ENCODE measurements at regions not wholly inside any gene's neighbourhood (a gene's known extent, or its start where the extent isn't known, plus 50 kb on each side); places are given as distances from the start of the nearest gene placed in this dataset.

GRCh38 chr7:94297397-94297838, 97.3 kb upstream of the COL1A2 start (continued):
- TF ChIP-seq TAF1 (IDR thresholded peaks at IDR 0.05; ENCODE audit: borderline replicate concordance, low read depth, low read length) (peak; percentile 42; the same call in 1 of the 2 replicates), JUND (IDR thresholded peaks at IDR 0.05) (peak; percentile 70), ELF1 (IDR thresholded peaks at IDR 0.05) (0 out of 2 replicates have a peak, but pooled peaks have one; percentile 56), GATA2 (CRISPR knock-in tag; IDR thresholded peaks at IDR 0.05) (no peak), RXRA (IDR thresholded peaks at IDR 0.05; ENCODE audit: borderline replicate concordance, low read depth) (peak; percentile 89), POLR2AphosphoS5 (IDR thresholded peaks at IDR 0.05; ENCODE audit: low read depth, low read length) (peak; percentile 65), ZBTB33 (IDR thresholded peaks at IDR 0.05; ENCODE audit: borderline replicate concordance, low read depth) (peak; percentile 83), FOSL2 (IDR thresholded peaks at IDR 0.05; ENCODE audit: borderline replicate concordance, low read depth) (peak; percentile 78), RAD21 (IDR thresholded peaks at IDR 0.05; ENCODE audit: low read length) (no peak)

- Histone ChIP-seq H3K79me2 (ENCODE audit: insufficient read depth) (no peaks in the 10 kb centered on the region), H3K4me1 (ENCODE audit: control insufficient read depth in 1 of 2, insufficient read depth in 2 of 2, low read depth in 1 of 2, low read length in 1 of 2) (peaks cover 16 to 76% of the 10 kb centered on the region in 2 experiments), H3K27me3 (ENCODE audit: insufficient read depth) (no peaks in the 10 kb centered on the region), H3F3A (replicated peaks; ENCODE audit: insufficient read depth) (peaks cover 66% of the 10 kb centered on the region), H4K20me1 (ENCODE audit: insufficient read depth) (no peaks in the 10 kb centered on the region), H3K36me3 (replicated peaks in 1 of 2; ENCODE audit: control insufficient read depth in 1 of 2, insufficient read depth in 2 of 2, low read length in 1 of 2) (no peaks in the 10 kb centered on the region), H3K27ac (ENCODE audit: low read depth in 2 of 2, low read length in 1 of 2) (peak overlapping the region in 1 of 2 experiments; percentile 99; a peak in 3 of 4 replicates), H3K9me2 (no peaks in the 10 kb centered on the region), H3K4me2 (peak overlapping the region; percentile 25; the same call in 1 of the 2 replicates), H3K9ac (peak overlapping the region; percentile 57), H3K9me3 (no peaks in the 10 kb centered on the region), H2AFZ (ENCODE audit: low read depth) (peak overlapping the region; percentile 40), H3K4me3 (ENCODE audit: low read depth in 2 of 2, low read length in 1 of 2) (no peak overlapping the region)
- ChIA-PET CTCF (interaction anchor here (0.7 to 18.6 kb wide), 6 partner anchors 9 to 1178 kb away, joined by 3 to 344 read pairs (median 6); no protein-coding TSS in a partner anchor), POLR2A (no interaction called here)
- TF ChIP-seq PBX3 (IDR thresholded peaks at IDR 0.05) = peak; percentile 15; the same call in 1 of the 2 replicates
- TF ChIP-seq JUND (IDR thresholded peaks at IDR 0.05) = peak; percentile 22; the same call in 1 of the 2 replicates
- TF ChIP-seq, protein P1, sequence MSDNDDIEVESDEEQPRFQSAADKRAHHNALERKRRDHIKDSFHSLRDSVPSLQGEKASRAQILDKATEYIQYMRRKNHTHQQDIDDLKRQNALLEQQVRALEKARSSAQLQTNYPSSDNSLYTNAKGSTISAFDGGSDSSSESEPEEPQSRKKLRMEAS (IDR thresholded peaks at IDR 0.05; ENCODE audit: low read depth) = peak; percentile 30; the same call in 1 of the 2 replicates
- peak; percentile 36; the same call in 1 of the 2 replicates for TF ChIP-seq FOSL2 (IDR thresholded peaks at IDR 0.05; ENCODE audit: borderline replicate concordance, low read depth)
- TF ChIP-seq NRF1 (IDR thresholded peaks at IDR 0.05; ENCODE audit: low read depth, low read length) = no peak
- no peak for TF ChIP-seq USF1 (IDR thresholded peaks at IDR 0.05; ENCODE audit: borderline replicate concordance, low read depth)
- peak; percentile 60 for TF ChIP-seq TCF12 (IDR thresholded peaks at IDR 0.05)
- TF ChIP-seq POLR2AphosphoS5 (IDR thresholded peaks at IDR 0.05; ENCODE audit: low read depth, low read length) = no peak
- TF ChIP-seq, protein P2, sequence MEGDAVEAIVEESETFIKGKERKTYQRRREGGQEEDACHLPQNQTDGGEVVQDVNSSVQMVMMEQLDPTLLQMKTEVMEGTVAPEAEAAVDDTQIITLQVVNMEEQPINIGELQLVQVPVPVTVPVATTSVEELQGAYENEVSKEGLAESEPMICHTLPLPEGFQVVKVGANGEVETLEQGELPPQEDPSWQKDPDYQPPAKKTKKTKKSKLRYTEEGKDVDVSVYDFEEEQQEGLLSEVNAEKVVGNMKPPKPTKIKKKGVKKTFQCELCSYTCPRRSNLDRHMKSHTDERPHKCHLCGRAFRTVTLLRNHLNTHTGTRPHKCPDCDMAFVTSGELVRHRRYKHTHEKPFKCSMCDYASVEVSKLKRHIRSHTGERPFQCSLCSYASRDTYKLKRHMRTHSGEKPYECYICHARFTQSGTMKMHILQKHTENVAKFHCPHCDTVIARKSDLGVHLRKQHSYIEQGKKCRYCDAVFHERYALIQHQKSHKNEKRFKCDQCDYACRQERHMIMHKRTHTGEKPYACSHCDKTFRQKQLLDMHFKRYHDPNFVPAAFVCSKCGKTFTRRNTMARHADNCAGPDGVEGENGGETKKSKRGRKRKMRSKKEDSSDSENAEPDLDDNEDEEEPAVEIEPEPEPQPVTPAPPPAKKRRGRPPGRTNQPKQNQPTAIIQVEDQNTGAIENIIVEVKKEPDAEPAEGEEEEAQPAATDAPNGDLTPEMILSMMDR (IDR thresholded peaks at IDR 0.05) = no peak
- DNase-seq = no peak
- 42% methylated on average over 3 of the region's 3 CpGs for WGBS (ENCODE audit: low lambda C conversion rate)
These were observed 95.8 kb upstream of the COL1A2 start for GRCh38 chr7:94298943-94299342.

All from SK-N-SH (cell line).